GM12892 (cell line): ENCODE measurements at regions not wholly inside any gene's neighbourhood (a gene's known extent, or its start where the extent isn't known, plus 50 kb on each side); places are given as distances from the start of the nearest gene placed in this dataset.
"Not testable (repeated sequence)": the region's sequence is repeated elsewhere in the genome, so short reads cannot be mapped to it uniquely, and the experiment has no call there.

Experiments used
- DNase-seq: peaks from one replicate; pipeline ENCODE4 v3.0.0; 2011; ENCODE audit not compliant: insufficient read length
- FAIRE-seq: peaks from 2 replicates; lab custom pipeline; 2011; peaks lifted over from hg19 to GRCh38; lab: Jason Lieb, UNC
- POLR2A ChIP-seq: IDR thresholded peaks from 2 replicates; pipeline ENCODE4 v1.6.1; 2011; ENCODE audit warnings: low read depth, low read length, control low read depth
- POLR2AphosphoS5 ChIP-seq: IDR thresholded peaks from 2 replicates; pipeline ENCODE4 v1.6.1; 2011; ENCODE audit warnings: low read depth, low read length, control low read depth
- TAF1 ChIP-seq: IDR thresholded peaks from 2 replicates; pipeline ENCODE4 v1.6.1; 2011; ENCODE audit warnings: low read depth, mild to moderate bottlenecking, control low read depth, low read length, borderline replicate concordance

DNA sequence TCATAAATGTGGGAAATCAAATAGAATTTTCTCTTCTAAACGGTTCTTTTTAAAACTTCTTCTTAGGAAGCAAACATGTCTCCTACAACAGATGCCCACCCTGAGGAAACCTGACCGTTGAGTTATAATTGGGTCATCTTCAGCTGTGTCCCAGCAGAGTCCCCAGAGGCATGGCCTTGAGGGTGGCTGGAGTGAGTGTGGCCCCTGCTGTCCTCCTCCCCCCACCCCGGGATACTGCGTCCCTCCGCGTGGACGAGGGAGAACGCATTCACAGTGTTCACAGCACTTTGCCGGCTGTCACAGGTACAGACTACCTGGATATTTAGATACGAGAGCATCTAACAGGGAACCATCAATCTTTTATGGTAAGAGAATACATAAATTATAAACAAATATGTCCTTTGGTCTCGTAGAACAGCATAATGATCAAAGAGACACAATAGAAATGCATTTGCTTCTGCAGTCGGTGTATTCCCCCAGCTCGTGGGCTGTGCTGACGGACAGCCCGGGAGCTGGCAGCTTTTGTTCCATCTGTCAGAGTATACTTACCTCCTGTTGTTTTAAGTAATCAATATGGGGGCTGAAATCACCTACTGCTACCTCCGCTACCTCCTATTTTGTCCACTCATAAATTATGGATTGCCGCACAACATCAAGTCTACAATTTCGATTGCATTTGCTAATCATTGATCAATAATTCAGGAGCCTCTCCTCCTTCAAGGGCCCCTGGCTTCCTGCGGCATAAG lies 214.7 kb downstream of the IRX2 start:
- DNase-seq (no peak), FAIRE-seq (no peak)
- no peak for TF ChIP-seq POLR2A
- TF ChIP-seq POLR2AphosphoS5 = no peak
- TF ChIP-seq TAF1 = no peak

GRCh38 chr5:2534970-2535369 lies 216.5 kb downstream of the IRX2 start:
- no peak for DNase-seq
- FAIRE-seq = no peak
- TF ChIP-seq POLR2AphosphoS5 = no peak
- TF ChIP-seq TAF1 = no peak

GRCh38 chr5:2534251-2534650 lies 217.2 kb downstream of the IRX2 start:
- TF ChIP-seq POLR2A (no peak), TAF1 (no peak), POLR2AphosphoS5 (no peak)
- FAIRE-seq (no peak), DNase-seq (no peak)

- DNase-seq, FAIRE-seq: not testable (repeated sequence)
Measured at GRCh38 chr5:2533848-2534247, 217.6 kb downstream of the IRX2 start.

DNA sequence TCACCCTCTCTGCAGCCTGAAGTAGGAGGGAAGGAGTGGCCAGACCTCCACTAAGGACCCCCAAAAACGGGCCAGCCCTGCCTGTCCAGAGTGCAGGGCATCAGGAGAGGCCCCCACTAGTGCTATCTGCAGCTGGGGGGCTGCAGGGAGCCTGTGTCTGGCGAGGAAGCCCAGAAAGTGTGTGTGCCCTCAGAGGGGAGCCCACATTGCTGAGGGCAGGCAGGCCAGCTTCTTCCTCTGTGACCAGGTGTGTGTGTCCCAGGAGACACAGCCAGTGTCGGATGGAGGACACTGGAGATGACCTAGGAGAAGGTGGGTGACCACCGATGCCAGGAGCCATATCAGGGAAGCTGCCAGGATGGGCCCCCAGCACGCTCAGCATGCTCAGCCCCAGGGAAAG lies 218.7 kb downstream of the IRX2 start:
- TF ChIP-seq POLR2A = no peak
- no peak for TF ChIP-seq TAF1
- TF ChIP-seq POLR2AphosphoS5 = no peak
- FAIRE-seq (no peak), DNase-seq (no peak)

- TF ChIP-seq POLR2AphosphoS5 = no peak
- DNase-seq = no peak
- no peak for FAIRE-seq
Measured at GRCh38 chr5:2531318-2531717, 220.2 kb downstream of the IRX2 start.

GRCh38 chr5:2530609-2531008 lies 220.9 kb downstream of the IRX2 start:
- DNase-seq (no peak), FAIRE-seq (no peak)
- TF ChIP-seq POLR2A (no peak), POLR2AphosphoS5 (no peak), TAF1 (no peak)

DNA sequence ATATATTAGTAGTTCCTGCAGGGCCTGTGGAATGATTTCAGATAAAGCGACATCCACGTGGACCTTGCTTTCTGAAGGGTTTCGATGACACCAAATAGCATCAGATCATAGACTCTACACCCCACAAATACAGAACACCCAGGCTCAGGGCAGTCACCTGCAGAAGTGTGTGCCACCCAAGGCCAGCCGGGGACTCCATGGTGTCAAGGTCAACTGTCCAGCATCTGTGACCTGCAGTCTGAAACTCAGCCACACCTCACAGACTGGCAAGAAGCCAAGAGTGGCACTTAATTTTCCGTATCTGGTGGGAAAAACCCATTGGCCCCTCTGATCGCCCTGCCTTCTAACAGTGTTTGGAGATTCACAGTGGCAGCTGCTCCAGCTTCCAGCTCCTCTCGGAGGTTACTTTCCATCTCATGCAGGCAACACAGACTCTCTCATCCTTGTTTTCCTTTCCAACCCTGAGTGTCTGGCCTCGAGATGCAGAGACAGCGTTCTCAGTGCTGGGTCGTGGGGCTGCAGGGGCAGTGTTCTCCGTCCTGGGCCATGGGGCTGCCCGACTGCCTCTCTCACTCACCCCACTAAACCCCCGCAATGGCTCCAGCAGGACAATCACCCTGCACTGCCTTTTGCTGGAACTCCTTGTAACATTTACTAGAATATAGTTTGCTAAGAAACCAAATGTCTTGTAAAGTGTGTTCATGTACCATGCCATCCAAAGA lies 221.9 kb downstream of the IRX2 start:
- no peak for DNase-seq
- TF ChIP-seq POLR2A = no peak
- TF ChIP-seq POLR2AphosphoS5 = no peak
- TF ChIP-seq TAF1 = no peak
- FAIRE-seq = no peak

DNA sequence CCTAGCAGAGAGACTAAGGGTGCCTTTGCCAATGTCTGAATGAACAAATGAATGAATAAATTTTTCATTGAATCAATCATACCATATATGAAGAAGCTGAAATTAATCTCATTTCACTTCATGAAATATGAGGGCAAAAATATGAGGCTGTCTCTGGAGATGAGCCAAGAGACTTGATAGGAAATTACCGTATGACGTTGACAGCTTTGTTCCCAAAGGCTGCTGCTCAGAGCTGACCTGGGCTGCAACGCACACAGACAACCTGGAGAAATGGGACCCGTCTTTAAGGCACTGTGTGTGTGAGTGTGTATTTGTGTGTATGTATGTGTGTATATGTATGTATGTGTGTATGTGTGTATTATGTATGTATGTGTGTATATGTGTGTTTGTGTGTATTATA lies 226.1 kb downstream of the IRX2 start:
- FAIRE-seq = no peak
- TF ChIP-seq TAF1 (no peak), POLR2AphosphoS5 (no peak), POLR2A (no peak)
- DNase-seq = no peak

GRCh38 chr5:2524620-2525019 lies 226.9 kb downstream of the IRX2 start:
- no peak for FAIRE-seq
- DNase-seq = no peak
- TF ChIP-seq POLR2A (no peak), POLR2AphosphoS5 (no peak), TAF1 (no peak)

GRCh38 chr5:2523180-2523579 lies 228.3 kb downstream of the IRX2 start:
- no peak for DNase-seq
- no peak for TF ChIP-seq POLR2A
- no peak for TF ChIP-seq POLR2AphosphoS5
- no peak for TF ChIP-seq TAF1
- FAIRE-seq = no peak

GRCh38 chr5:2522372-2522771 lies 229.1 kb downstream of the IRX2 start:
- DNase-seq (no peak), FAIRE-seq (no peak)
- TF ChIP-seq TAF1 (no peak), POLR2AphosphoS5 (no peak), POLR2A (no peak)

GRCh38 chr5:2519153-2519552 lies 232.3 kb downstream of the IRX2 start:
- no peak for TF ChIP-seq TAF1
- no peak for TF ChIP-seq POLR2A
- no peak for TF ChIP-seq POLR2AphosphoS5
- no peak for FAIRE-seq
- DNase-seq = no peak
